ENCODE measurements at regions not wholly inside any gene's neighbourhood (a gene's known extent, or its start where the extent isn't known, plus 50 kb on each side); places are given as distances from the start of the nearest gene placed in this dataset.

DNA sequence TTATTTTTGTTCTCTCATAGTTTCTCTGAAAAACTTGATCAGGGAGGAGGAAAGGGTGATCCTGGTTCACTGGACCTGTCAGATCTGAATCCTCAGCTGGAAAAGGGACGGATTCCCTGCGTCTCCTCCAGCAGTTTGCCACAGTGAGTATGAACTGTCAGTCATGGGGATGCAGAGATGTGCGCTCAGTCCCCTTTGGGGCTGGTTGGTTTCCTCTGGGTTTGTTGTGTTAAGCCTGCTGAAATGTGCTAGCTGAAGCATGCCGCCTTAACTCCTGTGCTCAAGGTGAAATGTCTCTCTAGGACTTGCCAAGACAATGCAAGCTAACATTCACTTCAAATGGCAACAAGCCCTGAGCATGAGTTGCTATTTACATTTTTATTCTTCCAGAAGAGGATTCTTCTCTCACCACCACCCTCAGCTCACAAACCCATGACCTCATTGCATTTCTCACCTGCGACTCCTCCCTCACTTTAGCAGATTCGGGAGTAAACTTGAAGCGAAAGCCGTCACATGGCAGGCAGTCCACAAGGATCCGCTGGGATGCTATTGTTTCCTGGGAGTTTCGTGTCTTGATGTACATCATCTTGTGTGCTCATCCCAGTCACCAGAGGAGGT, 192.9 kb upstream of the FZD8 start (continued):
- TF ChIP-seq NFYB (IDR thresholded peaks at IDR 0.05; ENCODE audit: insufficient read depth, low read depth, low read length) (no peak), BACH1 (IDR thresholded peaks at IDR 0.05; ENCODE audit: borderline replicate concordance) (no peak)

DNA sequence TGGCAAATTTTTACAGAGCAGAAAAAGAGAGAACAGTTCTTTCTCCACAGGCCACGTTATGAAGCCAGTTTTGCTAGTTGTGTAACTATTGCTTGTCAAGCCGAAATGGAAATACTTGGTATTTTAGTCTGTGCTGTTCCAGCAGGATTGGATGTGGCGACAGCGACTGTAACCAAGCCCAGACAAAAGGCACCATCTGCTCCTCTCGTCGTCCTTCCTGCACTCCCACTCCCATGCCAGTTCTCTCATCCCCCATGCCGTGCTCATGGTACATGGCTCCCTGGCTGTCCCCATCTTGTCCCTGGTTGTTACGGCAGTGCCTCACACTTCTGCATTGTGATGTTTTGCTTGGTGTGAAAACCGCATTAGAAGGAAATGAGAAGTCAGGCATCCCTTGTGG, 185.7 kb upstream of the FZD8 start:
- Histone ChIP-seq H3K27me3 (replicated peaks in 1 of 2; ENCODE audit: control insufficient read depth in 2 of 2, insufficient read depth in 2 of 2, low read length in 1 of 2) (no peaks in the 10 kb centered on the region), H3K79me2 (ENCODE audit: control insufficient read depth, insufficient read depth, low read length) (no peaks in the 10 kb centered on the region), H3K4me2 (ENCODE audit: control insufficient read depth, insufficient read depth) (no peak overlapping the region), H3K4me3 (no peak overlapping the region), H2AFZ (ENCODE audit: control insufficient read depth, low read depth, low read length) (no peak overlapping the region), H3K27ac (ENCODE audit: control insufficient read depth, insufficient read depth) (no peak overlapping the region), H4K20me1 (ENCODE audit: control insufficient read depth, insufficient read depth) (no peaks in the 10 kb centered on the region), H3K9ac (ENCODE audit: control insufficient read depth, insufficient read depth, low read length) (no peak overlapping the region), H3K4me1 (ENCODE audit: control insufficient read depth, insufficient read depth, low read length) (no peaks in the 10 kb centered on the region), H3K36me3 (ENCODE audit: control insufficient read depth in 2 of 2, insufficient read depth in 2 of 2, low read length in 1 of 2) (no peaks in the 10 kb centered on the region), H3K9me3 (replicated peaks; ENCODE audit: control insufficient read depth, insufficient read depth, low read length) (no peaks in the 10 kb centered on the region; the same call in 2 of the 3 replicates)
- WGBS (ENCODE audit: insufficient coverage, insufficient replicate concordance, low lambda C conversion rate, missing lambda C conversion rate) = 42% methylated on average over 9 of the region's 9 CpGs
- no peak for TF ChIP-seq EP300 (IDR thresholded peaks at IDR 0.05; ENCODE audit: borderline replicate concordance in 1 of 2, control insufficient read depth in 1 of 2, low read depth in 2 of 2, low read length in 2 of 2)
- no peak for TF ChIP-seq KDM1A (IDR thresholded peaks at IDR 0.05; ENCODE audit: borderline replicate concordance)
- no peak for TF ChIP-seq KLF5 (IDR thresholded peaks at IDR 0.05; ENCODE audit: partially characterized antibody)
- no peak for TF ChIP-seq RUNX3 (IDR thresholded peaks at IDR 0.05; ENCODE audit: low read length)
- BruUV-seq (replicated peaks) = no TSS peak
- in situ Hi-C loops (cut with MboI) = no loop called here
- RAD21 ChIA-PET (ENCODE audit: unreplicated experiment) = interaction anchor here (1.3 kb wide), 1 partner anchor 48 kb away, joined by 4 read pairs; no protein-coding TSS in a partner anchor
- SMC1A ChIA-PET (ENCODE audit: uncharacterized antibody, unreplicated experiment) = interaction anchor here (1.0 kb wide), 1 partner anchor 16 kb away, joined by 3 read pairs; no protein-coding TSS in a partner anchor
- intact Hi-C loops (cut with micrococcal nuclease; ENCODE audit: unreplicated experiment) = no loop called here
- CTCF ChIA-PET = no interaction called here
- ATAC-seq (no peak), DNase-seq (ENCODE audit: low read depth, low spot score) (no peak), FAIRE-seq (no peak)
- POLR2A ChIA-PET = no interaction called here
